Midbrain (tissue), 1 donor: ENCODE measurements at regions not wholly inside any gene's neighbourhood (a gene's known extent, or its start where the extent isn't known, plus 50 kb on each side); places are given as distances from the start of the nearest gene placed in this dataset.

Source experiments
- DNase-seq: peaks from one replicate; lab custom pipeline; 2025; lab: John Stamatoyannopoulos, UW

GRCh38 chr3:177569875-177570657 lies 372.8 kb upstream of the TBL1XR1 start:
- DNase-seq = no peak

GRCh38 chr3:177571271-177571943 lies 374.1 kb upstream of the TBL1XR1 start:
- DNase-seq = no peak

- no peak for DNase-seq
These were observed 374.6 kb upstream of the TBL1XR1 start for GRCh38 chr3:177571944-177572315.

GRCh38 chr3:177574222-177574856 lies 377.1 kb upstream of the TBL1XR1 start:
- no peak for DNase-seq

DNA sequence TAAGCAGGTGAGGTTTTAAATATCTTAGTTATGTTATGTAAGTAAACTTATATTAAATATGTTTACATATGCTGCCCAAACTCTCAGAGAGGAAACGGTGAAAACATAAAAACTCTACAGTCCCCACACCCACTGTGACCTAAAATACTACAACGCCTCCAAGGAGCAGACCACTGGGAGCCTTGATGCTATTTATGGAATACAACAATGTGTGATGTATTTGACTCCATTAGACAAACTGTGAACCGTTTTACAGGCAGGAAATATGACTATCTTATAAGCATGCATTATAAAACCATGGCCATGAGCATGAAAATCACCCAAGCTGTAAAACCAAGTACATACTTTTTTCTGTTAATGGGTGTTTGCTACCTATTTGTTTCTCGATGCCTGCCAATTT lies 379.5 kb upstream of the TBL1XR1 start:
- DNase-seq = no peak

DNA sequence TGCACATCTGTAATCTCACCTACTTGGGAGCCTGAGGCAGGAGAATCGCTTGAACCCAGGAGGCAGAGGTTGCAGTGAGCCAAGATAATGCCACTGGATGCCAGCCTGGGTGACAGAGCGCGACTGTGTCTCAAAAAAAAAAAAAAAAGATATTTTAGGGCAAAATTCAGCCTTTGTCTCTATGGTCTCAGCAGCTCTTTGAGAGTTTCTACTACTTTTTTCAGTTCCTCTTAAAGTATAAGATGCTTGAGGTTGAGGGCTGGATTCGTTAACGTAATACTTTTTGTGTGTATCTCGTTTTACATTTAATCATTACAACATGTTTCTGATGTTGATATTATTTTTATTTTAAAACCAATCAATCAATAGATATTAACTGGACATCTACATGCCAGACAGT lies 381.2 kb upstream of the TBL1XR1 start:
- DNase-seq = no peak

DNA sequence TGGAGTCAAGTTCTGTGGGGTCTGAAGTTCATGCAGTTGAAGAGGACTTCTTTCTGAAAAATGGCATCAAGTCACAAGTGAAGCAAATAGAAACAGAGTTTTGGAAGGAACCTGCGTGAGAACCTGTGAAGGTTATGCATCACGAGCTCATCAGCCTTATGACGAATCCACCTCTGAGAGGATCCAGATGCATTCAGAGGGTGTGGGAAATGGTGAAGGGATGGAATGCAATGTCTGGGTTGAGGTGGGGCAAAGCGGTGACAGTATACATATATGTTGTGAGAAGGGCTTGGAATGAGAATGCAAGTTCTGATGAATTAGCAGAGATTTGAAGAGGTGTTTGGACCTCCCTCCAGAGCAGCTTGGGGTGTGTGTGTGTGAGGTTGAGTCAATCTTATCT lies 382.1 kb upstream of the TBL1XR1 start:
- DNase-seq = no peak

DNA sequence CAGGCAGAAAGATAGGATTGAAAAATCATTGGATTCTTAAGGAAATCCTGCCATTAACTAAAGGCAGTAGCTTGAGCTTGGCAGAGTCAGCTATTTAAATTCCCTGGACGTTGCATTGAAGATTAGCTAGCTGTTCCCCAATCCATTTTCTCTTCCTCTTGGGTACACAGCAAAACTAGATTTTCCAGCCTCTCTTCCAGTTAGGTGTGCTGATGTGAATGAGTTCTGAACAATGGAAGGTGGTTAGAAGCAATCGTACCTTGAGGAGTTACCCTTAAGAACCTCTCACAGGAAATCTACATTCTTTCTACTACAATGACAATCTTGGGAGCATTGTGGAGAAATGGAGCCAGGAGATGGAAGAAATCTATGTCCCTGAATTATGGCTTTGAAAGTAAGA lies 383.2 kb upstream of the TBL1XR1 start:
- no peak for DNase-seq

GRCh38 chr3:177585271-177585670 lies 388.0 kb upstream of the TBL1XR1 start:
- DNase-seq = no peak

GRCh38 chr3:177589041-177589650 lies 391.9 kb upstream of the TBL1XR1 start:
- DNase-seq = no peak

- no peak for DNase-seq
These were observed 392.7 kb upstream of the TBL1XR1 start for GRCh38 chr3:177589911-177590381.

- DNase-seq = no peak
These were observed 393.5 kb upstream of the TBL1XR1 start for GRCh38 chr3:177590826-177591225.

DNA sequence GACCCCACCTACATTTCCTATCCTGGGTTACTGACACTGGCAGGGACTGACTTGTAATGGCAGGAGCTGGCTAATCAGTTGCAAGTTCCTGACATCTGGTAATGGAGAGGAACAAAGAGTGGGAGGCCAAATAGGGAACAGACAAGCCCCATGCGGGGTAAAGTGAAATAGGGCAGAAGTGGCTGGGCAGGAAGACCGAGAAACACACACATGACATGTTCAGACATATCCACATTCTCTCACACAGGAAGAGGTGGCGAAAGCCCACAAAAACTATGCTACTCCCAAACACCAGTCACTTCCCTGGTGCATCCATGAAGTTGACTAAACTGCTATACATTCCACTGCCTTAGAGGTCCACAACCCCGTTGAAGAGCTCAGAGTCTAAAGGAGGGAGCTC lies 394.1 kb upstream of the TBL1XR1 start:
- no peak for DNase-seq

DNA sequence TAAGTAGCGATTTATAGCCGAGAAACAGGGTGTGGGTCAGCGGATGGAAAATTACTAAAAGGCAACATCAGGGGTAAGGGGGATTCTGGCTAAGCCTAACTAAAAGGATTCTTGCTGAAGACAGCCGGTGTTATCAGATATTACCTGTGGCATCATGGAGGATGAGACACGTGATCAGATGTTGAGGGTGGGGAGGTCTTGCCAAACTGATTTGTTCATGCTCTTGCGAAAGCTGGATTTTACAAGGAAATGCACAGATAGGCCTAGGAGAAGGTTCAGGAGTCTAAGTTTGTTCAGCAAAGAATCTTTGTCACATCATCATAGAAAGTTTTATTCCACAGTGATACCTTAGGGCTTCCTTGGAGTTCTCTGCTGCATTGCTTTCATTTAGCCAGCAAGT lies 396.8 kb upstream of the TBL1XR1 start:
- DNase-seq = no peak

- DNase-seq = no peak
These were observed 398.4 kb upstream of the TBL1XR1 start for GRCh38 chr3:177595530-177596188.

DNA sequence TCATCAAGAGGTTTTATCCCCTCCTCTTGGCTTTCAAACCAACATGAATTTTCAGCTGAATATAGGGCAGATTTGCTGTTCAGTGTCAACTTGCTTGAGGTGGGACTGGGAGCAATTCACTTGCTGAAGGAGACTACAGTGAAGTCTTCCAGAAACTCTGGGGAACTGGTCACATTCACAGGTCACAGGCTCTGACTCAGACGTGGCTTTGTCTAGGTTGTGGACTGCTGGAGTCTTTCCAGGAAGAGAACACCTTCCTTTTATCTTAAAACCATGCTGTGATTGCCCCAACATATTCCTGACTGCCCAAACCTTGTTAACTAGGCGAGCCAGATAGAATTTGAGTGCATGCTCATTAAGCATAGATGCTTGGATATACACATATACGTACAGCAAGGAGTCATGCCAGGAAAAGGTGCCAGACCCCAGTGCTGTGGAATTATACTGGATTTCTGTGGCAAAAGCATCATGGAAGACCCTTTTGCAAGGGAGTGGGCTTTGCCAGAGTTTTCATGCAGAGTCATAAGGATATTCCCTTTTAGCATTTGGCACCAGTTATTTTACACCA lies 399.1 kb upstream of the TBL1XR1 start:
- no peak for DNase-seq

GRCh38 chr3:177596816-177597271 lies 399.6 kb upstream of the TBL1XR1 start:
- DNase-seq = no peak

DNA sequence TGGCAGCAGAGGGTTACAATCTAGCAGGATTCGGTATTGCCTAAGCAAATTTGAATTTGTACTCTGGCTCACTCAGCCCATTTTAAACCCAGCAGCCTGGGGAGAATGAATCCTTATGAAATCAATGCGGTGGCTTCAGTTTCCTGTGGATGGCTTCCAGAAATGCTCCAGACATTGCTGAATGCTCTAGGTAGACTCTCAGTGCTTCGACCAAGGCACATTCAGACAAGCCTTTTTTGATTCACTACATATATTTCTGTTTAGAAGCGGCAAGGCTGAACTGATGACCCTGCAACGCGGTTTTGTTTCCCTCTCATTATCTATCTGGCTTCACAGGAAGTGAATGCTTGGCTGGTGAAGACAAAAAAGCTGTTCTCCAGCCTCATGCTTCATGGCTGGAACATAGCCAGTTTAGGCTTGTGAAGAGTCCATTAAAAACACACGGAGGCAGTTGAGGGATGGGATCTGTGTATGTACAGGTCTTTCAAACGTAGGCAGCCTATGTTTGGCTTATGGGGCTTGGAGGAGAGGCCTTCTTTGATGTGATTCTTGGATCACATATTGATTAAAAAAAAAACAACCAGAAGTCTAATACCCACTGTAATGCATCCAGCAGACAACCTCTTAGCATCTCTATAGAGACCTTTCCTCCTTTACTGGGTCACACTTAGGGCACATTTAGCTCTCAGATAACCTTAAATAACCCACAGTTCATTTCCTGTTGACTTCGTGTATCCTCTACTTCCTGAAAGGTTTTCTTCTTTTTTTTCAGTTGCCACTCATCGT lies 400.2 kb upstream of the TBL1XR1 start:
- DNase-seq = peak; percentile 77

DNA sequence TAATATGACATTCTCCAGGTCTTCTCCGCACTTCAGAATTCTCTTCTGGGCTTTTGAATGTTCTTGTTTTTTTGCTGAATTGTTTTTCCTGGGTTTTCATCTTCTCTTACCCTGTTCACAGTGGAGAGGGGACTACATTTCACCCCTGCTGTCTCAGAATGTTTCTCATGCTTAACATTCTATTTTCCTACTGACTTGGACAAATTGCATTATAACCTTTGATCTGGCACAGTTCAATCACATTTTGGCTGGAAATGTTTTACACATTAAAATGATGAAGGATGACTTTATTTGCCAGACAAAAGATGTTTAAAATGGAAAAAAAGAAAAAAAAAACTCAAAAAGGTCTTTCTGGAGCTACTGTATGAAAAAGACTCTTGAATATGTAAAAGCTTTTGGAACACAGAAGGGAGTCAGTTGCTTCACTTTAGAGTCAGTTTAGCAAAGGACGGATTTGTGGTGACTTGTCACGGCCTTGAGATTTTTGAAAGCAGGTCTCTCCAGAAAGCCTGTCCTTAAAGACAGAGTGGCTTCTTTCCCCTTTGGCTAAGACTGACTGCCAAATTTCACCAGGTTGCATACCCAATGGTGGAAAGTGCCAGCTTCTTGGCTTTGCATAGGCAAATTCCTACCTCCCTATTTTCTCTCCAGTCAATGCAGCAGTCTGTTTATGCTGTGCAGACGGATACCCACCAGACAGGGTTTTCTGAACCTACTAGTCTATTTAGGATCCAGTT lies 401.0 kb upstream of the TBL1XR1 start:
- peak; percentile 17 for DNase-seq

GRCh38 chr3:177599326-177599725 lies 402.0 kb upstream of the TBL1XR1 start:
- no peak for DNase-seq
